Ishikawa (cell line): ENCODE measurements at regions not wholly inside any gene's neighbourhood (a gene's known extent, or its start where the extent isn't known, plus 50 kb on each side); places are given as distances from the start of the nearest gene placed in this dataset.

ENCODE experiments used
- CEBPB ChIP-seq: IDR thresholded peaks from 2 replicates; pipeline ENCODE4 v1.6.1; 2012
- CREB1 ChIP-seq: IDR thresholded peaks from 2 replicates; pipeline ENCODE4 v1.6.1; 2012; ENCODE audit warnings: low read depth
- EGR1 ChIP-seq: IDR thresholded peaks from 2 replicates; pipeline ENCODE4 v1.6.1; 2012
- EP300 ChIP-seq: IDR thresholded peaks from 2 replicates; pipeline ENCODE4 v1.6.1; 2012; ENCODE audit warnings: borderline replicate concordance
- FOXM1 ChIP-seq: IDR thresholded peaks from 2 replicates; pipeline ENCODE4 v1.6.1; 2012; ENCODE audit warnings: low read depth, borderline replicate concordance
- MAX ChIP-seq: IDR thresholded peaks from 2 replicates; pipeline ENCODE4 v1.6.1; 2012
- NFIC ChIP-seq: IDR thresholded peaks from 2 replicates; pipeline ENCODE4 v1.6.1; 2012
- RAD21 ChIP-seq: IDR thresholded peaks from 2 replicates; pipeline ENCODE4 v1.6.1; 2012; ENCODE audit warnings: low read depth
- REST ChIP-seq: IDR thresholded peaks from 2 replicates; pipeline ENCODE4 v1.6.1; 2012; ENCODE audit warnings: low read depth, mild to moderate bottlenecking
- TAF1 ChIP-seq: IDR thresholded peaks from 2 replicates; pipeline ENCODE4 v1.6.1; 2012; ENCODE audit warnings: low read depth, mild to moderate bottlenecking
- TCF12 ChIP-seq: IDR thresholded peaks from 2 replicates; pipeline ENCODE4 v1.6.1; 2012; ENCODE audit warnings: low read depth
- TEAD4 ChIP-seq: IDR thresholded peaks from 2 replicates; pipeline ENCODE4 v1.6.1; 2012
- USF1 ChIP-seq: IDR thresholded peaks from 2 replicates; pipeline ENCODE4 v1.6.1; 2012
- YY1 ChIP-seq: IDR thresholded peaks from 2 replicates; pipeline ENCODE4 v1.6.1; 2012; ENCODE audit warnings: low read depth
- ZBTB7A ChIP-seq: IDR thresholded peaks from 2 replicates; pipeline ENCODE4 v1.6.1; 2012; ENCODE audit warnings: low read depth

GRCh38 chr18:64872710-64873458 lies 724.0 kb upstream of the LINC00305 start:
- TF ChIP-seq EP300: no peak
- no peak for TF ChIP-seq TCF12
- TF ChIP-seq MAX: no peak
- no peak for TF ChIP-seq CEBPB
- no peak for TF ChIP-seq RAD21
- no peak for TF ChIP-seq USF1
- TF ChIP-seq NFIC: no peak
- TF ChIP-seq EGR1: no peak
- no peak for TF ChIP-seq CREB1
- TF ChIP-seq YY1: no peak

- TF ChIP-seq TCF12 (no peak), RAD21 (no peak), TEAD4 (no peak), ZBTB7A (no peak), EP300 (no peak), YY1 (no peak), FOXM1 (no peak), CREB1 (no peak), USF1 (no peak), NFIC (no peak), EGR1 (no peak)
These were observed 705.2 kb upstream of the LINC00305 start for GRCh38 chr18:64854112-64854511.

- no peak for TF ChIP-seq YY1
- TF ChIP-seq USF1: no peak
- TF ChIP-seq REST: no peak
- TF ChIP-seq CEBPB: no peak
- TF ChIP-seq EP300: no peak
These were observed 703.4 kb upstream of the LINC00305 start for GRCh38 chr18:64852281-64852680.

- TF ChIP-seq EGR1: no peak
- TF ChIP-seq TAF1: no peak
- no peak for TF ChIP-seq CREB1
- TF ChIP-seq USF1: no peak
- no peak for TF ChIP-seq RAD21
- no peak for TF ChIP-seq YY1
- no peak for TF ChIP-seq NFIC
- no peak for TF ChIP-seq ZBTB7A
- no peak for TF ChIP-seq CEBPB
- no peak for TF ChIP-seq TEAD4
- no peak for TF ChIP-seq REST
- no peak for TF ChIP-seq MAX
- no peak for TF ChIP-seq EP300
- no peak for TF ChIP-seq FOXM1
These were observed 702.8 kb upstream of the LINC00305 start for GRCh38 chr18:64851726-64852125.

GRCh38 chr18:64850791-64851190 lies 701.9 kb upstream of the LINC00305 start:
- TF ChIP-seq ZBTB7A (no peak), YY1 (no peak), EGR1 (no peak), MAX (no peak), USF1 (no peak), NFIC (no peak), TAF1 (no peak), TEAD4 (no peak)
